GM23248 (cell line): ENCODE measurements at regions not wholly inside any gene's neighbourhood (a gene's known extent, or its start where the extent isn't known, plus 50 kb on each side); places are given as distances from the start of the nearest gene placed in this dataset.

ENCODE experiments used
- DNase-seq: peaks from one replicate; pipeline ENCODE4 v3.0.0-alpha.2; 2015
- H2AFZ ChIP-seq: fragments of 200-600 bp; sonication (generic); 2 replicates; pipeline ENCODE4 v1.6.1; 2016; ENCODE audit warnings: antibody characterized with exemption
- H3F3A ChIP-seq: fragments of 200-600 bp; sonication (generic); 2 replicates; pipeline ENCODE4 v1.6.1; 2016; ENCODE audit warnings: mild to moderate bottlenecking, antibody characterized with exemption, mixed run types; ENCODE audit not compliant: insufficient read depth
- H3K27ac ChIP-seq: fragments of 200-600 bp; sonication (generic); 2 replicates; pipeline ENCODE4 v1.5.1; 2016; ENCODE audit warnings: mild to moderate bottlenecking
- H3K27me3 ChIP-seq: fragments of 200-600 bp; sonication (generic); replicated peaks from 2 replicates; pipeline ENCODE4 v1.6.1; 2016; ENCODE audit warnings: mild to moderate bottlenecking; ENCODE audit not compliant: insufficient read depth
- H3K36me3 ChIP-seq: fragments of 200-600 bp; sonication (generic); 2 replicates; pipeline ENCODE4 v1.6.1; 2016; ENCODE audit warnings: low read depth, mild to moderate bottlenecking
- H3K4me1 ChIP-seq: fragments of 200-600 bp; sonication (generic); 2 replicates; pipeline ENCODE4 v1.6.1; 2016; ENCODE audit warnings: mild to moderate bottlenecking; ENCODE audit not compliant: insufficient read depth
- H3K4me2 ChIP-seq: fragments of 200-600 bp; sonication (generic); one replicate; pipeline ENCODE4 v1.6.1; 2016; ENCODE audit warnings: mild to moderate bottlenecking; ENCODE audit not compliant: unreplicated experiment
- H3K4me3 ChIP-seq: fragments of 200-600 bp; sonication (generic); 2 replicates; pipeline ENCODE4 v1.5.1; 2016; ENCODE audit warnings: mild to moderate bottlenecking
- H3K79me2 ChIP-seq: fragments of 200-600 bp; sonication (generic); 2 replicates; pipeline ENCODE4 v1.6.1; 2016; ENCODE audit warnings: mild to moderate bottlenecking; ENCODE audit not compliant: insufficient read depth
- H3K9ac ChIP-seq: fragments of 200-600 bp; sonication (generic); 2 replicates; pipeline ENCODE4 v1.6.1; 2016; ENCODE audit warnings: mild to moderate bottlenecking
- H3K9me2 ChIP-seq: fragments of 200-600 bp; sonication (generic); 2 replicates; pipeline ENCODE4 v1.6.1; 2016; ENCODE audit warnings: mixed run types, mild to moderate bottlenecking, moderate library complexity; ENCODE audit not compliant: insufficient read depth
- H3K9me3 ChIP-seq: fragments of 200-600 bp; sonication (generic); one replicate; pipeline ENCODE4 v1.6.1; 2017; ENCODE audit warnings: low read depth
- H4K20me1 ChIP-seq: fragments of 200-600 bp; sonication (generic); 2 replicates; pipeline ENCODE4 v1.6.0; 2016; ENCODE audit not compliant: insufficient read depth
- EZH2 ChIP-seq: fragments of 200-600 bp; sonication (generic); IDR thresholded peaks from 2 replicates; pipeline ENCODE4 v1.6.1; 2018; ENCODE audit warnings: antibody characterized with exemption, mild to moderate bottlenecking; ENCODE audit not compliant: insufficient read depth, poor library complexity, severe bottlenecking
- EZH2phosphoT487 ChIP-seq: fragments of 200-600 bp; sonication (generic); IDR thresholded peaks from 2 replicates; pipeline ENCODE4 v1.6.1; 2018; ENCODE audit warnings: antibody characterized with exemption, moderate library complexity, mild to moderate bottlenecking, low read depth; ENCODE audit not compliant: insufficient read depth
- WGBS, 2 experiments: methylation state at CpG; one replicate each; pipeline ENCODE4 v1.1.6; 2015 to 2017; ENCODE audit warnings: low lambda C conversion rate in 2 of 2, low coverage in 1 of 2; ENCODE audit errors: missing lambda C conversion rate in 2 of 2; 5-methylcytosine and 5-hydroxymethylcytosine counted together
- in situ Hi-C: fragments of 300-500 bp; cut with MboI; formaldehyde crosslinking; loops from 2 replicates; pipeline ENCODE4 v1.15.0; 2020

DNA sequence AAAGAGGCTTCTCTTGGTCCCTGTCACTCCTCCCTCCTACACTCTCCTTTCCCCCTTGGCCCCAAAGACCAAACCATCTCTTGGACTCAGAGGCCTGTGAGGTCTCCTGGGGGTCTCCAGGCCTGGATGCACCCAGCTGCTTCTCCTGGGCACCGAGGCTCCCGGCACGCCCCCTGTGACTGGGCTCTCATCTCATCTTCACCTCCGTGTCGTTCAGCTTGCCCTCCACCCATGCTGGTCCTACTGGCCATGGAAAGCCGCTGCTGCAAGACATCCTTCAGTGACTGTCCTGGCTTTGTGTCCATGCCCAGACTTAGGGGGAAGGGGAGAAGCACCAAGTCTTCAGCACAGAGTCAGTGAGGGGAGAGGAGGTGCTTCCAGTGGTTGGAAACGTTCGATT, 141.4 kb upstream of the RET start:
- no peak overlapping the region for H3K27ac ChIP-seq
- no peaks in the 10 kb centered on the region for H3K4me1 ChIP-seq
- in situ Hi-C loops, result no loop called here

DNA sequence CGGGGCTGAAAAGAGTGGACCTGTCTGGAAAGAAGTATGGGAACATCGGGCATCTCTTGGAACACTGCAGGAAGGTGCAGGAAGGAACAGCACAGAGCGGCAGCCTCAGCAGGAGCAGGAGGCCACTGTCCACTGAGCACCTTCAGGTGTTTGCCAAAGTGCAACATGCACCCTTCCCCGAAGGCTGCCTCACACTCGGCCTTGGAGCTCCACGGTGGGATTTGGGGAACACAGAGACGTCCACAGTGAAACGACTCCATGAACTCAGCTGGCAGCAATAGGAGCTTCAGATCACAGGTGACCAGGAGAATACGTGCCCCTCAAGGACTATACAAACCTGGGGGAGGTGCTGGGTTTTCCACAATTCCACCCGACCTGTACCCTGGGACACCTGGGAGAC, 140.3 kb upstream of the RET start:
- Histone ChIP-seq H3K79me2 (no peaks in the 10 kb centered on the region), H3F3A (no peaks in the 10 kb centered on the region), H4K20me1 (no peaks in the 10 kb centered on the region), H2AFZ (no peak overlapping the region), H3K36me3 (no peaks in the 10 kb centered on the region), H3K9ac (no peak overlapping the region), H3K4me3 (no peak overlapping the region), H3K9me3 (no peaks in the 10 kb centered on the region), H3K27me3 (peaks cover 18% of the 10 kb centered on the region), H3K27ac (no peak overlapping the region), H3K4me1 (no peaks in the 10 kb centered on the region), H3K4me2 (no peak overlapping the region), H3K9me2 (no peaks in the 10 kb centered on the region)
- WGBS, 2 experiments, result 54% methylated on average over 9 to 10 of the region's 10 CpGs
- DNase-seq, result no peak
- TF ChIP-seq EZH2 (no peak), EZH2phosphoT487 (no peak)
- in situ Hi-C loops, result no loop called here

More for the DNA sequence above, 141.4 kb upstream of the RET start:
- Histone ChIP-seq H3F3A (no peaks in the 10 kb centered on the region), H4K20me1 (no peaks in the 10 kb centered on the region), H3K9me3 (no peaks in the 10 kb centered on the region), H3K4me2 (no peak overlapping the region), H3K27me3 (peaks cover 18% of the 10 kb centered on the region), H3K36me3 (no peaks in the 10 kb centered on the region), H3K9ac (no peak overlapping the region), H2AFZ (no peak overlapping the region), H3K79me2 (no peaks in the 10 kb centered on the region), H3K9me2 (no peaks in the 10 kb centered on the region), H3K4me3 (no peak overlapping the region)
- DNase-seq, result no peak
- WGBS, 2 experiments, result 45 to 49% methylated on average over 8 of the region's 8 CpGs
- no peak for TF ChIP-seq EZH2
- TF ChIP-seq EZH2phosphoT487, result no peak

DNA sequence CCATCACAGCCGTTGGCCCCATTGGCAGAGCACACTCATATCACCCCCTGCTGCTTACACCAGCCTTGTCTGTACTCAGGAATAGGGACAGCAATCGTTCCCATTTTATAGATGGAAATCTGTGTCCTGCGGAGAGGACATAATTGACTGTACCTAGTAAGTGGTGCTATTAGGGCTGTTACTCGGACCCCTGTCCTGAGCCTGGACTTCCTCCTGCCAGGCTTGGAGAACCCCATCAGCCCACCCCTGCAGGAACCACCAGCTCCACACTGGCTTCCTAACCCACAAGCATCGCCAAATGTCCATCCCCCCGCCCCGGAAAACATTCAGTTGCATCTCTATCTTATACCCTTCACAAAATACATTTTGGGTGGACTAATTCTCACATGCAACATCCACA, 139.8 kb upstream of the RET start:
- H3K27ac ChIP-seq, result no peak overlapping the region
- TF ChIP-seq EZH2, result no peak
- TF ChIP-seq EZH2phosphoT487, result no peak
- no peaks in the 10 kb centered on the region for H3K79me2 ChIP-seq
- no peaks in the 10 kb centered on the region for H3F3A ChIP-seq
- H4K20me1 ChIP-seq, result no peaks in the 10 kb centered on the region
- no peaks in the 10 kb centered on the region for H3K36me3 ChIP-seq
- DNase-seq, result no peak
- H3K9me3 ChIP-seq, result no peaks in the 10 kb centered on the region
- H2AFZ ChIP-seq, result no peak overlapping the region
- peaks cover 18% of the 10 kb centered on the region for H3K27me3 ChIP-seq
- WGBS, 2 experiments, result 56 to 61% methylated on average over 7 of the region's 7 CpGs
- no peak overlapping the region for H3K4me3 ChIP-seq
- H3K9ac ChIP-seq, result no peak overlapping the region
- in situ Hi-C loops, result no loop called here
- no peak overlapping the region for H3K4me2 ChIP-seq
- H3K9me2 ChIP-seq, result no peaks in the 10 kb centered on the region
- H3K4me1 ChIP-seq, result no peaks in the 10 kb centered on the region

DNA sequence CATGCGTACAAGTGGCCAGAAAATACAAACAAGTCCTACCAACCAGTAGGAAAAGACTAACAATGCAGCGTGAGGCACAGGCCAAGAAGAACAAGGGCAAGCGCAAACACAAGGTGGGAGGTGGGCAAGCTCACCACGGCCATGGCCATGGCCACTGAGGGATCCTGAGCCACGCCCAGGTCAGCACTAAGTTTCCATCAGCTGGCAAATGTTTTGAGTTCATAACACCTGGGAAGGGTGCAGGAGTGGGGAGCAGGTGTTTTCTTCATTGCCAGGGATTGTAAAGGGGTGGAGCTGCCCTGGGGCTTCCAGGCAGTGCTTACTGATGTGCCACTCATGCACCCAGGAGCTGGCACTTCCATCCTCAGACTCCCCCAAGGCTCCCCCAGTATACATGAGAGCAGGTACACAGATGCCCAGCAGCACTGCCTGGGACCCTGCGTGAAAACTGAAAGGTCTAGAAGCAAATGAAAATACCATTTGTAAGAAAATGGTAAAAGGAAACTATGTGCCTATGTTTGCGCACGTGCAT, 139.2 kb upstream of the RET start:
- no peaks in the 10 kb centered on the region for H3K36me3 ChIP-seq
- no peaks in the 10 kb centered on the region for H3K9me2 ChIP-seq
- in situ Hi-C loops, result no loop called here
- no peak overlapping the region for H3K9ac ChIP-seq
- H3K9me3 ChIP-seq, result no peaks in the 10 kb centered on the region
- TF ChIP-seq EZH2, result no peak
- TF ChIP-seq EZH2phosphoT487, result no peak
- no peaks in the 10 kb centered on the region for H4K20me1 ChIP-seq
- H3K27ac ChIP-seq, result no peak overlapping the region
- H3K4me3 ChIP-seq, result no peak overlapping the region
- no peaks in the 10 kb centered on the region for H3K4me1 ChIP-seq
- no peak overlapping the region for H3K4me2 ChIP-seq
- peaks cover 18% of the 10 kb centered on the region for H3K27me3 ChIP-seq
- H3F3A ChIP-seq, result no peaks in the 10 kb centered on the region
- WGBS, 2 experiments, result 59 to 68% methylated on average over 8 of the region's 8 CpGs
- H3K79me2 ChIP-seq, result no peaks in the 10 kb centered on the region
- DNase-seq, result no peak
- no peak overlapping the region for H2AFZ ChIP-seq

DNA sequence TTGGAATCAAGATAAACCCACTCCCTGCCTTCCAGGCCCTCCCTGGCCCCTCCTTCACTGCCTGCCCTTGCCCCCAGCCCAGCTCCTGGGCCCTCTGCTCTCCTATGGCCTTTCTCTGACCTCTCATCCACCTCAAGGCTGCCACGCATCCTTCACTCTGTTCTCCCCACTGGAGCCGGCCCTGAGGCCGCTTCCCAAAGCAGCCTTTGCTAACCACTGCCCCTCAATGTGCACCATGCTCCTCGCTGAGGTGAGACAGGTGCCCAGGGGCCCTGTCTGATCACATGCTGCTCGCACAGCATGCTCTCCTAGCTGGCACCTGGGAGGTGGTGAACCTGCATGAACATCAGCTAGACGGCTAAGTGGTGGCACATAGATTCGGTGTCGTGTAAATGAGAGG, 138.5 kb upstream of the RET start:
- H3K79me2 ChIP-seq, result no peaks in the 10 kb centered on the region
- no peaks in the 10 kb centered on the region for H3F3A ChIP-seq
- in situ Hi-C loops, result no loop called here
- no peaks in the 10 kb centered on the region for H3K36me3 ChIP-seq
- no peak overlapping the region for H3K4me2 ChIP-seq
- H2AFZ ChIP-seq, result no peak overlapping the region
- no peak overlapping the region for H3K9ac ChIP-seq
- H3K4me1 ChIP-seq, result no peaks in the 10 kb centered on the region
- no peak overlapping the region for H3K27ac ChIP-seq
- TF ChIP-seq EZH2 (no peak), EZH2phosphoT487 (no peak)
- H3K27me3 ChIP-seq, result peaks cover 14% of the 10 kb centered on the region
- H3K9me3 ChIP-seq, result no peaks in the 10 kb centered on the region
- 57 to 64% methylated on average over 8 of the region's 8 CpGs for WGBS, 2 experiments
- H3K4me3 ChIP-seq, result no peak overlapping the region
- no peak for DNase-seq
- no peaks in the 10 kb centered on the region for H4K20me1 ChIP-seq
- H3K9me2 ChIP-seq, result no peaks in the 10 kb centered on the region
